ENCODE measurements at regions not wholly inside any gene's neighbourhood (a gene's known extent, or its start where the extent isn't known, plus 50 kb on each side); places are given as distances from the start of the nearest gene placed in this dataset.

GRCh38 chr19:31418055-31418454 lies 68.8 kb upstream of the TSHZ3 start:
- no peak overlapping the region for H3K4me3 ChIP-seq (ENCODE audit: control insufficient read depth, low read depth, low read length)
- TF ChIP-seq, protein P1, sequence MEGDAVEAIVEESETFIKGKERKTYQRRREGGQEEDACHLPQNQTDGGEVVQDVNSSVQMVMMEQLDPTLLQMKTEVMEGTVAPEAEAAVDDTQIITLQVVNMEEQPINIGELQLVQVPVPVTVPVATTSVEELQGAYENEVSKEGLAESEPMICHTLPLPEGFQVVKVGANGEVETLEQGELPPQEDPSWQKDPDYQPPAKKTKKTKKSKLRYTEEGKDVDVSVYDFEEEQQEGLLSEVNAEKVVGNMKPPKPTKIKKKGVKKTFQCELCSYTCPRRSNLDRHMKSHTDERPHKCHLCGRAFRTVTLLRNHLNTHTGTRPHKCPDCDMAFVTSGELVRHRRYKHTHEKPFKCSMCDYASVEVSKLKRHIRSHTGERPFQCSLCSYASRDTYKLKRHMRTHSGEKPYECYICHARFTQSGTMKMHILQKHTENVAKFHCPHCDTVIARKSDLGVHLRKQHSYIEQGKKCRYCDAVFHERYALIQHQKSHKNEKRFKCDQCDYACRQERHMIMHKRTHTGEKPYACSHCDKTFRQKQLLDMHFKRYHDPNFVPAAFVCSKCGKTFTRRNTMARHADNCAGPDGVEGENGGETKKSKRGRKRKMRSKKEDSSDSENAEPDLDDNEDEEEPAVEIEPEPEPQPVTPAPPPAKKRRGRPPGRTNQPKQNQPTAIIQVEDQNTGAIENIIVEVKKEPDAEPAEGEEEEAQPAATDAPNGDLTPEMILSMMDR (IDR thresholded peaks at IDR 0.05; ENCODE audit: control insufficient read depth, insufficient read depth, low read depth, low read length, missing control alignments) = no peak
- no peak for DNase-seq (ENCODE audit: low read depth)

DNA sequence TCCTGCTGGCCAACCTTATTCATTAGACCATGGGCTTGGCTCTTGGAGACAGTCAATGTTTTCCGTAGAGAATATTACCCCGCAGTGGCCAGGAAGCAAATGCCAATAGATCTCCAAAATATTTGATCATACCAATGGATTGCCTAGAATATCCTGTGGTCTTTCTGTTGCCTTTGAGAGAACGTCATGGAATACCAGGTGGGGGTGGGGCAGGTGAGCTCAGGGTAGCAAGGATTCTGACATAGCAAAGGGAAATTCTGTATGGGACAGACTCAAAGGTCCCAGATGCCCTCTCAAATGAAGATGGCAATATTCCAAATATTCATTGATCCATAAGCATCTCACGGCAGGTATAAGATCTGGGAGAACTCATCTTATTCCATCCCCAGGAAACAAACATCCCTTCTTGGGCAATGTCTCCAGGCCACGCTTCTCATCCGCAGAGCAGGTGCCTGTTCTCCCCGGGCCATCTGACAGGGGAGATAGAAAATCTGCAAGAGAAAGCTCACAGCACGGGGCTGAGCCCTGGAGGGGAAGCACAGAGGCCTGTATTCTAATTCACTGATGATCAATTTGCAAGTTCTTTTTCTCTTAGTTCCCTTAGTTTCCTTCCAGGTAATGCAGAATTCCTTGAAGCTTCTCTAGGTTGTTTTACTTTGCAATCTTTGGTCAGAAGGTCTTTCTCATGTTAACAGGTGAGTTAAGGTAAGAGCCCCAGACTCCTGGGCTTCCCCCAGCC lies 69.6 kb upstream of the TSHZ3 start:
- TF ChIP-seq, protein P1 (IDR thresholded peaks at IDR 0.05; ENCODE audit: control insufficient read depth, insufficient read depth, low read depth, low read length, missing control alignments) = no peak
- no peak overlapping the region for H3K4me3 ChIP-seq (ENCODE audit: control insufficient read depth, low read depth, low read length)
- DNase-seq (ENCODE audit: low read depth) = no peak

GRCh38 chr19:31419871-31420445 lies 70.7 kb upstream of the TSHZ3 start:
- no peak overlapping the region for H3K4me3 ChIP-seq (ENCODE audit: control insufficient read depth, low read depth, low read length)
- TF ChIP-seq, protein P1 (IDR thresholded peaks at IDR 0.05; ENCODE audit: control insufficient read depth, insufficient read depth, low read depth, low read length, missing control alignments) = no peak
- no peak for DNase-seq (ENCODE audit: low read depth)

GRCh38 chr19:31421082-31421481 lies 71.8 kb upstream of the TSHZ3 start:
- no peak for DNase-seq (ENCODE audit: low read depth)
- TF ChIP-seq, protein P1 (IDR thresholded peaks at IDR 0.05; ENCODE audit: control insufficient read depth, insufficient read depth, low read depth, low read length, missing control alignments) = no peak
- H3K4me3 ChIP-seq (ENCODE audit: control insufficient read depth, low read depth, low read length) = no peak overlapping the region

DNA sequence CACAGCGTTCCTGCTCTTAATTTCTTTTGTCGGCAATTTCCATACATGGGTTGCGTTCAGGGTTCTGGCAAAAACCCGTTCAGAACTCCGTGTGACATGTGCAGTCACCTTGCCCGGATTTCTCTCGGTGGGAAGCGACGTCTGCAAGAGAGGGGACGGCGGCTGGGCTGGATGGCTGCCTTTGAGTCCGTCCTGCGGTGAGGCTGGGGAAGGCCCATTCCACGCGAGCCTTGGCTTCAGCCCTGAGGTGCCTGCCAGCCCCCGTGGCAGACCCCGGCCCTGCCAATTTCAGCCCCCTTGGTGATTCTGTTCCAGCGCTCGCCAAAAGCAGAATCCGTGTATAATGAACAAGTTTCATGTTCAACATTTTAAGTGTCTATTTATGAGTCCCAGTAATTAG lies 72.6 kb upstream of the TSHZ3 start:
- no peak overlapping the region for H3K4me3 ChIP-seq (ENCODE audit: control insufficient read depth, low read depth, low read length)
- DNase-seq (ENCODE audit: low read depth) = no peak
- TF ChIP-seq, protein P1 (IDR thresholded peaks at IDR 0.05; ENCODE audit: control insufficient read depth, insufficient read depth, low read depth, low read length, missing control alignments) = no peak

DNA sequence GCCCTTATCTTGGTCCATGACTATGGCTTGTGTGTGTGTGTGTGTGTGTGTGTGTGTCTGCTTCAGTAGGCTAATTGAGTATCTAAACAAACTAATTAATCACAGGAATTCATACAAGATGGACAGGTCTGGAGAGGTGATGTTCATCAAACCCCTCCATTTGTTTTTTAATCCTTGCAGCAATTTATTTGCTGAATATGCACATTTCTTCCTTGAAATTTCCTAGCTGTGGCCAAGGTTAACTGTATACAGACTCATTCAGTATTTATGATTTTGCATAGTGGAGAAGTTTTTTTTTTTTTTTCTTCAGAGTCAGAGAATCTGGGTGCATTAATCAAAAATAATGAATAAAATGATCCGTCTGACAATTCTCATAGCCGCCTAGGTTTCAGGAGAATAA lies 74.7 kb upstream of the TSHZ3 start:
- no peak overlapping the region for H3K4me3 ChIP-seq (ENCODE audit: control insufficient read depth, low read depth, low read length)
- no peak for DNase-seq (ENCODE audit: low read depth)
- TF ChIP-seq, protein P1 (IDR thresholded peaks at IDR 0.05; ENCODE audit: control insufficient read depth, insufficient read depth, low read depth, low read length, missing control alignments) = no peak

All from AG09309 (cell line).